H9 (cell line): ENCODE measurements at regions not wholly inside any gene's neighbourhood (a gene's known extent, or its start where the extent isn't known, plus 50 kb on each side); places are given as distances from the start of the nearest gene placed in this dataset.

Experiments
- DNase-seq: peaks from one replicate; pipeline ENCODE4 v3.0.0-alpha.2; 2017
- H2AFZ ChIP-seq: one replicate; pipeline ENCODE4 v1.6.1; 2013; ENCODE audit warnings: mild to moderate bottlenecking, low read length, control low read depth, moderate library complexity
- H2AK5ac ChIP-seq: 2 replicates; pipeline ENCODE4 v1.6.1; 2013; ENCODE audit warnings: low read length, control low read depth, mixed read lengths; ENCODE audit not compliant: insufficient read length
- H2BK120ac ChIP-seq: one replicate; pipeline ENCODE4 v1.6.1; 2013; ENCODE audit warnings: low read depth, mild to moderate bottlenecking, low read length, control low read depth, inconsistent platforms; ENCODE audit not compliant: poor library complexity, severe bottlenecking
- H2BK12ac ChIP-seq: 2 replicates; pipeline ENCODE4 v1.6.1; 2013; ENCODE audit warnings: low read length, control low read depth, mixed read lengths, low read depth; ENCODE audit not compliant: insufficient read length
- H2BK15ac ChIP-seq: 2 replicates; pipeline ENCODE4 v1.6.1; 2013; ENCODE audit warnings: low read depth, low read length, control low read depth
- H2BK20ac ChIP-seq: one replicate; pipeline ENCODE4 v1.6.1; 2013; ENCODE audit warnings: low read depth, mild to moderate bottlenecking, low read length, control low read depth, inconsistent platforms; ENCODE audit not compliant: poor library complexity, severe bottlenecking
- H2BK5ac ChIP-seq: 2 replicates; pipeline ENCODE4 v1.6.1; 2013; ENCODE audit warnings: low read length, control low read depth, mixed read lengths; ENCODE audit not compliant: insufficient read length
- H3K14ac ChIP-seq: 2 replicates; pipeline ENCODE4 v1.6.1; 2013; ENCODE audit warnings: low read length, control low read depth; ENCODE audit not compliant: insufficient read depth
- H3K18ac ChIP-seq: 2 replicates; pipeline ENCODE4 v1.6.1; 2013; ENCODE audit warnings: low read depth, mild to moderate bottlenecking, mixed read lengths, low read length, control low read depth; ENCODE audit not compliant: insufficient read length
- H3K23ac ChIP-seq: 2 replicates; pipeline ENCODE4 v1.6.1; 2013; ENCODE audit warnings: low read length, control low read depth, mixed read lengths, low read depth; ENCODE audit not compliant: insufficient read length
- H3K23me2 ChIP-seq: 2 replicates; pipeline ENCODE4 v1.6.1; 2013; ENCODE audit warnings: low read depth, mild to moderate bottlenecking, mixed read lengths, low read length, control low read depth; ENCODE audit not compliant: insufficient read length, poor library complexity, severe bottlenecking
- H3K27ac ChIP-seq: 2 replicates; pipeline ENCODE4 v1.5.1; 2013; ENCODE audit warnings: low read length, control low read depth, mixed read lengths, low read depth; ENCODE audit not compliant: insufficient read length
- H3K27me3 ChIP-seq: 2 replicates; pipeline ENCODE4 v1.6.1; 2013; ENCODE audit warnings: low read length, control low read depth, inconsistent platforms; ENCODE audit not compliant: insufficient read depth
- H3K4ac ChIP-seq: 2 replicates; pipeline ENCODE4 v1.6.1; 2013; ENCODE audit warnings: low read depth, mild to moderate bottlenecking, control low read depth, inconsistent platforms, low read length, moderate library complexity
- H3K4me1 ChIP-seq: 2 replicates; pipeline ENCODE4 v1.6.1; 2013; ENCODE audit warnings: low read length, control low read depth, inconsistent platforms; ENCODE audit not compliant: insufficient read depth
- H3K4me2 ChIP-seq: 2 replicates; pipeline ENCODE4 v1.6.1; 2013; ENCODE audit warnings: low read length, control low read depth, mixed read lengths; ENCODE audit not compliant: insufficient read length, insufficient read depth
- H3K56ac ChIP-seq: 2 replicates; pipeline ENCODE4 v1.6.1; 2013; ENCODE audit warnings: low read depth, mild to moderate bottlenecking, mixed read lengths, low read length, control low read depth; ENCODE audit not compliant: insufficient read length
- H3K79me1 ChIP-seq: 2 replicates; pipeline ENCODE4 v1.6.1; 2013; ENCODE audit warnings: low read depth, mild to moderate bottlenecking, moderate library complexity, low read length, control low read depth, inconsistent platforms; ENCODE audit not compliant: insufficient read depth, poor library complexity, severe bottlenecking
- H3K79me2 ChIP-seq: 2 replicates; pipeline ENCODE4 v1.6.1; 2013; ENCODE audit warnings: low read length, control low read depth, inconsistent platforms; ENCODE audit not compliant: insufficient read depth
- H3K9ac ChIP-seq: 2 replicates; pipeline ENCODE4 v1.6.1; 2013; ENCODE audit warnings: low read length, control low read depth, mixed read lengths; ENCODE audit not compliant: insufficient read length; ENCODE audit errors: extremely low read depth
- H3K9me3 ChIP-seq: one replicate; pipeline ENCODE4 v1.6.1; 2013; ENCODE audit warnings: low read depth, low read length, inconsistent platforms; ENCODE audit not compliant: control insufficient read depth
- H3T11ph ChIP-seq: one replicate; pipeline ENCODE4 v1.6.1; 2013; ENCODE audit warnings: mild to moderate bottlenecking, low read length, control low read depth, inconsistent platforms
- H4K20me1 ChIP-seq: one replicate; pipeline ENCODE4 v1.6.1; 2013; ENCODE audit not compliant: control insufficient read depth, insufficient read length, insufficient read depth
- H4K5ac ChIP-seq: 2 replicates; pipeline ENCODE4 v1.6.1; 2013; ENCODE audit warnings: low read depth, mild to moderate bottlenecking, mixed read lengths, low read length, control low read depth; ENCODE audit not compliant: insufficient read length
- H4K8ac ChIP-seq: replicated peaks from 2 replicates; pipeline ENCODE4 v1.6.1; 2013; ENCODE audit warnings: low read length, control low read depth, mixed read lengths, low read depth; ENCODE audit not compliant: insufficient read length
- H4K91ac ChIP-seq: 2 replicates; pipeline ENCODE4 v1.6.1; 2013; ENCODE audit warnings: low read depth, mild to moderate bottlenecking, moderate library complexity, mixed read lengths, low read length, control low read depth; ENCODE audit not compliant: insufficient read length
- H3K27ac Mint-ChIP-seq, 3 experiments: 2 replicates in 2 of 3; 3 replicates in 1 of 3; pipeline ENCODE4 v1.8.0; 2020 to 2021; ENCODE audit warnings: mixed read lengths in 3 of 3, mild to moderate bottlenecking in 1 of 3, moderate library complexity in 1 of 3
- H3K27me3 Mint-ChIP-seq: 2 replicates; pipeline ENCODE4 v1.8.0; 2021; ENCODE audit warnings: low read depth, mild to moderate bottlenecking, moderate library complexity, mixed read lengths
- H3K36me3 Mint-ChIP-seq, 3 experiments: 2 replicates in 2 of 3; 3 replicates in 1 of 3; pipeline ENCODE4 v1.8.0; 2020 to 2021; ENCODE audit warnings: low read depth in 3 of 3, mixed read lengths in 3 of 3; ENCODE audit not compliant: insufficient read depth in 1 of 3
- H3K4me1 Mint-ChIP-seq, 2 experiments: 2 replicates each; pipeline ENCODE4 v1.8.0; 2020; ENCODE audit warnings: mixed read lengths in 2 of 2
- H3K4me3 Mint-ChIP-seq, 2 experiments: 2 replicates in 1 of 2; 3 replicates in 1 of 2; pipeline ENCODE4 v1.8.0; 2020 to 2021; ENCODE audit warnings: mild to moderate bottlenecking in 2 of 2, mixed read lengths in 2 of 2, moderate library complexity in 1 of 2
- H3K9me3 Mint-ChIP-seq, 2 experiments: 2 replicates in 1 of 2; 3 replicates in 1 of 2; pipeline ENCODE4 v1.8.0; 2020; ENCODE audit warnings: mild to moderate bottlenecking in 2 of 2, mixed read lengths in 2 of 2, moderate library complexity in 1 of 2
- WGBS: extraction: QIAGEN DNeasy Blood & Tissue Kit; methylation state at CpG from one replicate; pipeline ENCODE4 v1.1.7; 2013; ENCODE audit warnings: missing lambda C conversion rate, low lambda C conversion rate, mixed read lengths; ENCODE audit not compliant: insufficient read length; ENCODE audit errors: extremely low coverage; 5-methylcytosine and 5-hydroxymethylcytosine counted together
- TF ChIP-seq, protein P1 (sequence below): fragments of 200-600 bp; sonication (generic); conservative IDR thresholded peaks from 3 replicates; pipeline ENCODE4 v1.8.0; 2021; ENCODE audit warnings: antibody characterized with exemption, mild to moderate bottlenecking

DNA sequence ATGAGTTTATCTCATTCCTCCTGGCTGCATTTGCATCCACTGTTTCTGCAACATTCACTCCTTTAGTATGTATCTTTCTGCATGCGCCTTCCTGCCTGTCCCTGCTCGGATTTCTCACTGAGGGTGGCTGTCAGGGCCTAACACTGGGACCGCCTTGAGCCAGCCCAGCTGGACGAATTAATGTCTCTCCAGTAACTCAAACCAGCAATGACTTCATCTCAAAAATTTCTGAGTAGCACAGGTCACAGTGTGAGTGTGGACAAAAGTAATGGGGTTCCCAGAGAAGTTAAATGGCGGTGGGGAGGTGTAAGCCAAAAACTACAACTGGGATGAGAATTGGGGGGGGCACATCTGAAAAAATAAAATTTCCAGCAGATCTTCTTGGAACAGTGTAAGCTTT, 444.0 kb upstream of the MGMT start:
- H3K27me3 Mint-ChIP-seq, result no peaks in the 10 kb centered on the region
- H3K79me1 ChIP-seq, result no peaks in the 10 kb centered on the region
- H2BK15ac ChIP-seq, result no peak overlapping the region
- H3K18ac ChIP-seq, result no peak overlapping the region
- H3K4me2 ChIP-seq, result no peak overlapping the region
- peaks cover 34 to 42% of the 10 kb centered on the region in 2 experiments for H3K4me1 Mint-ChIP-seq
- H4K5ac ChIP-seq, result no peak overlapping the region
- H2BK20ac ChIP-seq, result no peak overlapping the region
- H3K27ac Mint-ChIP-seq, result no peak overlapping the region; a peak in 1 of 7 replicates
- no peak overlapping the region for H2AK5ac ChIP-seq
- H3K36me3 Mint-ChIP-seq, result no peaks in the 10 kb centered on the region
- H3K4ac ChIP-seq, result no peak overlapping the region
- no peak overlapping the region for H4K8ac ChIP-seq
- TF ChIP-seq, protein P1, sequence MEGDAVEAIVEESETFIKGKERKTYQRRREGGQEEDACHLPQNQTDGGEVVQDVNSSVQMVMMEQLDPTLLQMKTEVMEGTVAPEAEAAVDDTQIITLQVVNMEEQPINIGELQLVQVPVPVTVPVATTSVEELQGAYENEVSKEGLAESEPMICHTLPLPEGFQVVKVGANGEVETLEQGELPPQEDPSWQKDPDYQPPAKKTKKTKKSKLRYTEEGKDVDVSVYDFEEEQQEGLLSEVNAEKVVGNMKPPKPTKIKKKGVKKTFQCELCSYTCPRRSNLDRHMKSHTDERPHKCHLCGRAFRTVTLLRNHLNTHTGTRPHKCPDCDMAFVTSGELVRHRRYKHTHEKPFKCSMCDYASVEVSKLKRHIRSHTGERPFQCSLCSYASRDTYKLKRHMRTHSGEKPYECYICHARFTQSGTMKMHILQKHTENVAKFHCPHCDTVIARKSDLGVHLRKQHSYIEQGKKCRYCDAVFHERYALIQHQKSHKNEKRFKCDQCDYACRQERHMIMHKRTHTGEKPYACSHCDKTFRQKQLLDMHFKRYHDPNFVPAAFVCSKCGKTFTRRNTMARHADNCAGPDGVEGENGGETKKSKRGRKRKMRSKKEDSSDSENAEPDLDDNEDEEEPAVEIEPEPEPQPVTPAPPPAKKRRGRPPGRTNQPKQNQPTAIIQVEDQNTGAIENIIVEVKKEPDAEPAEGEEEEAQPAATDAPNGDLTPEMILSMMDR, result no peak
- DNase-seq, result no peak
- no peak overlapping the region for H3K56ac ChIP-seq
- no peaks in the 10 kb centered on the region for H3K9me3 ChIP-seq
- H3K14ac ChIP-seq, result no peak overlapping the region
- H3T11ph ChIP-seq, result no peak overlapping the region
- H2BK12ac ChIP-seq, result no peak overlapping the region
- H3K79me2 ChIP-seq, result no peaks in the 10 kb centered on the region
- no peak overlapping the region for H3K27ac ChIP-seq
- no peaks in the 10 kb centered on the region for H3K27me3 ChIP-seq
- H3K4me1 ChIP-seq, result peaks cover 5% of the 10 kb centered on the region
- H4K20me1 ChIP-seq, result no peaks in the 10 kb centered on the region
- H4K91ac ChIP-seq, result no peak overlapping the region
- no peak overlapping the region for H3K9ac ChIP-seq
- WGBS, result no CpG with 5 or more reads among the region's 5 CpGs
- H3K23ac ChIP-seq, result no peak overlapping the region
- no peak overlapping the region; a peak in 1 of 5 replicates for H3K4me3 Mint-ChIP-seq
- no peak overlapping the region for H2BK5ac ChIP-seq
- H3K23me2 ChIP-seq, result no peaks in the 10 kb centered on the region
- H3K9me3 Mint-ChIP-seq, result no peaks in the 10 kb centered on the region
- H2BK120ac ChIP-seq, result no peak overlapping the region
- H2AFZ ChIP-seq, result no peak overlapping the region
